C4-2B (cell line): ENCODE measurements at regions not wholly inside any gene's neighbourhood (a gene's known extent, or its start where the extent isn't known, plus 50 kb on each side); places are given as distances from the start of the nearest gene placed in this dataset.

Source experiments
- CTCF ChIP-seq: fragments of 450-650 bp; conservative IDR thresholded peaks from 2 replicates; pipeline ENCODE4 v1.5.1; 2017; ENCODE audit warnings: mild to moderate bottlenecking
- ZFX ChIP-seq: fragments of 450-650 bp; IDR thresholded peaks from 2 replicates; pipeline ENCODE4 v1.6.1; 2017

GRCh38 chr6:40972190-40972589 is 66.8 kb downstream of the UNC5CL start:
- TF ChIP-seq CTCF (no peak), ZFX (no peak)
